A549 (cell line): ENCODE measurements at regions not wholly inside any gene's neighbourhood (a gene's known extent, or its start where the extent isn't known, plus 50 kb on each side); places are given as distances from the start of the nearest gene placed in this dataset.

Source experiments
- ATAC-seq, 2 experiments: fragments of 200-7000 bp in 1 of 2; fragments of >200 bp in 1 of 2; cut with Nextera tagmentation in 1 of 2; cut with Tn5 transposase in 1 of 2; 3 replicates each; pipeline versions ENCODE4 v1.8.0 to v1.9.1; 2018 to 2020; ENCODE audit warnings: mild to moderate bottlenecking in 1 of 2, moderate library complexity in 1 of 2
- CTCF ChIA-PET: fragments of 300-600 bp; sonication (Branson Sonifier 250); formaldehyde crosslinking; extraction: SDS; loops from one replicate; lab custom pipeline; 2021; ENCODE audit warnings: antibody characterized with exemption, inconsistent platforms; lab: Yijun Ruan, JAX
- POLR2A ChIA-PET: fragments of 350-600 bp; formaldehyde crosslinking; extraction: SDS; loops from one replicate; lab custom pipeline; 2021; ENCODE audit warnings: antibody characterized with exemption, inconsistent platforms; lab: Yijun Ruan, JAX
- DNase-seq, 2 experiments: peaks; one replicate each; pipeline versions ENCODE4 v3.0.0 to v3.0.0-alpha.2; 2011 to 2016; ENCODE audit warnings: low read depth in 1 of 2, low spot score in 1 of 2
- FAIRE-seq: peaks from 2 replicates; lab custom pipeline; 2011; peaks lifted over from hg19 to GRCh38; lab: Jason Lieb, UNC
- H3K27ac ChIP-seq, 2 experiments: fragments of >200 bp; sonication (Bioruptor Twin); formaldehyde crosslinking; 3 replicates each; pipeline ENCODE4 v1.5.1; 2016 to 2017
- H3K4me1 ChIP-seq: fragments of >200 bp; sonication (Bioruptor Twin); formaldehyde crosslinking; 3 replicates; pipeline ENCODE4 v1.6.1; 2016
- H3K4me2 ChIP-seq: fragments of >200 bp; sonication (Bioruptor Twin); formaldehyde crosslinking; 3 replicates; pipeline ENCODE4 v1.6.1; 2016
- H3K4me3 ChIP-seq: fragments of >200 bp; sonication (Bioruptor Twin); formaldehyde crosslinking; 3 replicates; pipeline ENCODE4 v1.5.1; 2016
- H3K9me3 ChIP-seq: fragments of >200 bp; sonication (Bioruptor Twin); formaldehyde crosslinking; 3 replicates; pipeline ENCODE4 v1.6.1; 2016
- CBX2 ChIP-seq: fragments of 200-600 bp; sonication (generic); IDR thresholded peaks from 2 replicates; pipeline ENCODE4 v1.6.1; 2016; ENCODE audit warnings: low read depth, mild to moderate bottlenecking, borderline replicate concordance
- CEBPB ChIP-seq, 2 experiments: fragments of >200 bp in 1 of 2; sonication (Bioruptor Twin) in 1 of 2; formaldehyde crosslinking in 1 of 2; IDR thresholded peaks; 2 replicates each; pipeline ENCODE4 v1.6.1; 2012 to 2016
- CTCF ChIP-seq: fragments of >200 bp; sonication (Bioruptor Twin); formaldehyde crosslinking; IDR thresholded peaks from 3 replicates; pipeline ENCODE4 v1.5.1; 2016
- ELK1 ChIP-seq: fragments of 150-350 bp; IDR thresholded peaks from 2 replicates; pipeline ENCODE4 v1.6.1; 2014; ENCODE audit warnings: low read depth, mild to moderate bottlenecking, low read length
- ESRRA ChIP-seq: fragments of 150-350 bp; IDR thresholded peaks from 2 replicates; pipeline ENCODE4 v1.6.1; 2014; ENCODE audit warnings: mild to moderate bottlenecking, low read length, borderline replicate concordance
- FOSB ChIP-seq: fragments of 250-450 bp; sonication (Bioruptor Pico); IDR thresholded peaks from 2 replicates; pipeline ENCODE4 v1.5.0; 2020; ENCODE audit warnings: mild to moderate bottlenecking, moderate library complexity
- HEYL ChIP-seq: fragments of 250-450 bp; sonication (Bioruptor Pico); IDR thresholded peaks from 2 replicates; pipeline ENCODE4 v1.8.0; 2021; ENCODE audit warnings: mild to moderate bottlenecking, moderate library complexity
- HOXA7 ChIP-seq: fragments of 250-450 bp; sonication (Bioruptor Pico); IDR thresholded peaks from 2 replicates; pipeline ENCODE4 v1.5.0; 2020; ENCODE audit warnings: mild to moderate bottlenecking, moderate library complexity
- HOXB13 ChIP-seq: fragments of 250-450 bp; sonication (Bioruptor Pico); IDR thresholded peaks from 2 replicates; pipeline ENCODE4 v1.5.0; 2020; ENCODE audit warnings: low read depth, mild to moderate bottlenecking, moderate library complexity
- HOXB5 ChIP-seq: fragments of 250-450 bp; sonication (Bioruptor Pico); IDR thresholded peaks from 2 replicates; pipeline ENCODE4 v1.5.0; 2020; ENCODE audit warnings: mild to moderate bottlenecking, moderate library complexity
- JUNB ChIP-seq: fragments of >200 bp; sonication (Bioruptor Twin); formaldehyde crosslinking; IDR thresholded peaks from 2 replicates; pipeline ENCODE4 v1.6.1; 2016
- MAFK ChIP-seq: fragments of 450-650 bp; IDR thresholded peaks from 2 replicates; pipeline ENCODE4 v1.6.1; 2014; ENCODE audit not compliant: partially characterized antibody
- MAX ChIP-seq: IDR thresholded peaks from 2 replicates; pipeline ENCODE4 v1.6.1; 2012
- MAZ ChIP-seq: fragments of 150-350 bp; IDR thresholded peaks from 2 replicates; pipeline ENCODE4 v1.6.1; 2014; ENCODE audit warnings: antibody characterized with exemption, low read depth, low read length, borderline replicate concordance
- NPAS2 ChIP-seq: fragments of 250-450 bp; sonication (Bioruptor Pico); IDR thresholded peaks from 2 replicates; pipeline ENCODE4 v1.8.0; 2022; ENCODE audit warnings: mild to moderate bottlenecking, moderate library complexity, borderline replicate concordance
- NR3C1 ChIP-seq: fragments of >200 bp; sonication (Bioruptor Twin); formaldehyde crosslinking; IDR thresholded peaks from 3 replicates; pipeline ENCODE4 v1.6.1; 2017
- PHF8 ChIP-seq: fragments of 200-600 bp; sonication (generic); IDR thresholded peaks from 2 replicates; pipeline ENCODE4 v1.6.1; 2016; ENCODE audit warnings: low read depth, mild to moderate bottlenecking, antibody characterized with exemption, moderate library complexity, borderline replicate concordance
- POLR2AphosphoS2 ChIP-seq: conservative IDR thresholded peaks from 2 replicates; pipeline ENCODE4 v1.6.1; 2012; ENCODE audit warnings: low read length, improper control_type of control experiment, inconsistent platforms
- RAD21 ChIP-seq, 2 experiments: fragments of >200 bp in 1 of 2; sonication (Bioruptor Twin) in 1 of 2; formaldehyde crosslinking in 1 of 2; IDR thresholded peaks in 1 of 2; conservative IDR thresholded peaks in 1 of 2; 2 replicates in 1 of 2; 3 replicates in 1 of 2; pipeline ENCODE4 v1.6.1; 2012 to 2018; ENCODE audit warnings: inconsistent platforms in 1 of 2
- RCOR1 ChIP-seq: fragments of 150-350 bp; IDR thresholded peaks from 2 replicates; pipeline ENCODE4 v1.6.1; 2014; ENCODE audit warnings: antibody characterized with exemption, low read length, low read depth
- RNF2 ChIP-seq: fragments of 200-600 bp; sonication (generic); IDR thresholded peaks from 2 replicates; pipeline ENCODE4 v1.6.1; 2016; ENCODE audit warnings: low read depth, mild to moderate bottlenecking, antibody characterized with exemption, moderate library complexity, borderline replicate concordance
- ZC3H11A ChIP-seq: fragments of 450-650 bp; IDR thresholded peaks from 2 replicates; pipeline ENCODE4 v1.6.1; 2014; ENCODE audit warnings: antibody characterized with exemption, mild to moderate bottlenecking
- ZNF302 ChIP-seq: fragments of 250-450 bp; sonication (Bioruptor Pico); IDR thresholded peaks from 2 replicates; pipeline ENCODE4 v1.9.0; 2021; ENCODE audit warnings: inconsistent platforms, mild to moderate bottlenecking, moderate library complexity
- ZSCAN20 ChIP-seq: fragments of 250-450 bp; sonication (Bioruptor Pico); IDR thresholded peaks from 2 replicates; pipeline ENCODE4 v1.8.0; 2022; ENCODE audit warnings: mild to moderate bottlenecking, moderate library complexity
- WGBS: methylation state at CpG from one replicate; pipeline ENCODE4 v1.1.6; 2017; ENCODE audit errors: missing lambda C conversion rate; 5-methylcytosine and 5-hydroxymethylcytosine counted together
- TF ChIP-seq, protein P1 (sequence below): IDR thresholded peaks from 2 replicates; pipeline ENCODE4 v1.6.1; 2012; ENCODE audit warnings: low read depth, borderline replicate concordance
- TF ChIP-seq, protein P2 (sequence below): fragments of 250-450 bp; sonication (Bioruptor Pico); IDR thresholded peaks from 2 replicates; pipeline ENCODE4 v1.5.0; 2020; ENCODE audit warnings: low read depth, mild to moderate bottlenecking, moderate library complexity

- Histone ChIP-seq H3K4me3 (no peak overlapping the region), H3K4me1 (no peaks in the 10 kb centered on the region), H3K4me2 (no peak overlapping the region), H3K27ac (no peak overlapping the region), H3K9me3 (no peaks in the 10 kb centered on the region)
- ChIA-PET CTCF (no interaction called here), POLR2A (no interaction called here)
- TF ChIP-seq JUNB (no peak), RCOR1 (no peak), CBX2 (no peak), ESRRA (no peak), MAFK (no peak), HOXB13 (CRISPR knock-in tag) (no peak), HOXB5 (CRISPR knock-in tag) (no peak), RNF2 (no peak), CEBPB (IDR thresholded peaks at IDR 0.05) (no peak), HOXA7 (CRISPR knock-in tag) (no peak)
- TF ChIP-seq, protein P1, sequence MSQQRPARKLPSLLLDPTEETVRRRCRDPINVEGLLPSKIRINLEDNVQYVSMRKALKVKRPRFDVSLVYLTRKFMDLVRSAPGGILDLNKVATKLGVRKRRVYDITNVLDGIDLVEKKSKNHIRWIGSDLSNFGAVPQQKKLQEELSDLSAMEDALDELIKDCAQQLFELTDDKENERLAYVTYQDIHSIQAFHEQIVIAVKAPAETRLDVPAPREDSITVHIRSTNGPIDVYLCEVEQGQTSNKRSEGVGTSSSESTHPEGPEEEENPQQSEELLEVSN, result no peak
- TF ChIP-seq, protein P2, sequence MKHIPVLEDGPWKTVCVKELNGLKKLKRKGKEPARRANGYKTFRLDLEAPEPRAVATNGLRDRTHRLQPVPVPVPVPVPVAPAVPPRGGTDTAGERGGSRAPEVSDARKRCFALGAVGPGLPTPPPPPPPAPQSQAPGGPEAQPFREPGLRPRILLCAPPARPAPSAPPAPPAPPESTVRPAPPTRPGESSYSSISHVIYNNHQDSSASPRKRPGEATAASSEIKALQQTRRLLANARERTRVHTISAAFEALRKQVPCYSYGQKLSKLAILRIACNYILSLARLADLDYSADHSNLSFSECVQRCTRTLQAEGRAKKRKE, result no peak
- WGBS, result 7% methylated on average over 1 of the region's 1 CpG
- no peak for FAIRE-seq
- DNase-seq, result no peak
- ATAC-seq, result no peak
Measured at GRCh38 chr13:62185631-62186255, 770.1 kb upstream of the PCDH20 start.

- Histone ChIP-seq H3K4me2 (no peak overlapping the region), H3K4me1 (no peaks in the 10 kb centered on the region)
- ATAC-seq, result no peak
- TF ChIP-seq MAX (no peak), CEBPB (IDR thresholded peaks at IDR 0.05) (no peak), CTCF (no peak), HEYL (CRISPR knock-in tag) (no peak), NR3C1 (no peak), ZC3H11A (no peak), POLR2AphosphoS2 (no peak), RAD21 (conservative IDR thresholded peaks at IDR 0.05 in 1 of 2, IDR thresholded peaks at IDR 0.05 in 1 of 2) (no peak), MAZ (no peak), FOSB (CRISPR knock-in tag) (no peak), ZNF302 (no peak), PHF8 (no peak), ELK1 (no peak), NPAS2 (CRISPR knock-in tag) (no peak), ZSCAN20 (no peak)
- TF ChIP-seq, protein P1, result no peak
- TF ChIP-seq, all 56 proteins: peak for 0
- no peak overlapping the region for H3K4me3 ChIP-seq
- no peak for DNase-seq
- FAIRE-seq, result no peak
- no peaks in the 10 kb centered on the region for H3K9me3 ChIP-seq
- ChIA-PET CTCF (interaction anchor here (0.7 kb wide), 1 partner anchor 1752 kb away, joined by 3 read pairs; no protein-coding TSS in a partner anchor), POLR2A (no interaction called here)
- 15% methylated on average over 3 of the region's 3 CpGs for WGBS
- H3K27ac ChIP-seq, result no peak overlapping the region
Measured at GRCh38 chr13:62176051-62176450, 760.4 kb upstream of the PCDH20 start.
